ENCODE measurements at regions not wholly inside any gene's neighbourhood (a gene's known extent, or its start where the extent isn't known, plus 50 kb on each side); places are given as distances from the start of the nearest gene placed in this dataset.
"Not testable (repeated sequence)": the region's sequence is repeated elsewhere in the genome, so short reads cannot be mapped to it uniquely, and the experiment has no call there.

DNA sequence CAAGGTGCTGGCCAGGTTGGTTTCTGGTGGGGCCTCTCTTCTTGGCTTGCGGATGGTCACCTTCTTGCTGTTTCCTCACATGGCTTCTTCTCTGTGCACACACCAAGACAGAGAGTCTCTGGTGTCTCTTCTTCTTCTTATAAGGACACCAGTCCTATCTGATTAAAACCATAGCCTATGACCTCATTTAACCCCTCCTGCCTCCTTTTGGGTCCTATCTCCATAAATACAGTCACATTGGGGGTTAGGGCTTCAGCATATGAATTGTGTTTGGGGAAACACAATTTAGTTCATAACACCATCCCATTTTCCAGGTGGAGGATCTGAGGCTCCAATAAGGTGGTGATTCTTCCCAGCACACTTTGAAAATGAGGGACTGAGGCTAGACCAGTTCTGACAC, 80.4 kb downstream of the SPRY4 start:
- Histone ChIP-seq H3K9me3 (ENCODE audit: insufficient read depth, low read length) (no peaks in the 10 kb centered on the region), H2AFZ (ENCODE audit: low read depth, low read length) (no peak overlapping the region), H3K27me3 (ENCODE audit: low read depth, low read length) (no peaks in the 10 kb centered on the region), H3K36me3 (replicated peaks; ENCODE audit: low read depth, low read length) (no peaks in the 10 kb centered on the region), H3K4me2 (ENCODE audit: low read length) (no peak overlapping the region), H3K79me2 (ENCODE audit: low read length) (no peaks in the 10 kb centered on the region), H3K4me3 (ENCODE audit: low read length) (no peak overlapping the region), H3K27ac (ENCODE audit: low read length) (no peak overlapping the region), H3K9ac (ENCODE audit: low read length) (no peak overlapping the region), H4K20me1 (ENCODE audit: insufficient read depth, low read length) (no peaks in the 10 kb centered on the region), H3K4me1 (ENCODE audit: low read length) (no peaks in the 10 kb centered on the region)
- no peak for TF ChIP-seq EZH2phosphoT487 (IDR thresholded peaks at IDR 0.05; ENCODE audit: low read depth)
- TF ChIP-seq, protein P1, sequence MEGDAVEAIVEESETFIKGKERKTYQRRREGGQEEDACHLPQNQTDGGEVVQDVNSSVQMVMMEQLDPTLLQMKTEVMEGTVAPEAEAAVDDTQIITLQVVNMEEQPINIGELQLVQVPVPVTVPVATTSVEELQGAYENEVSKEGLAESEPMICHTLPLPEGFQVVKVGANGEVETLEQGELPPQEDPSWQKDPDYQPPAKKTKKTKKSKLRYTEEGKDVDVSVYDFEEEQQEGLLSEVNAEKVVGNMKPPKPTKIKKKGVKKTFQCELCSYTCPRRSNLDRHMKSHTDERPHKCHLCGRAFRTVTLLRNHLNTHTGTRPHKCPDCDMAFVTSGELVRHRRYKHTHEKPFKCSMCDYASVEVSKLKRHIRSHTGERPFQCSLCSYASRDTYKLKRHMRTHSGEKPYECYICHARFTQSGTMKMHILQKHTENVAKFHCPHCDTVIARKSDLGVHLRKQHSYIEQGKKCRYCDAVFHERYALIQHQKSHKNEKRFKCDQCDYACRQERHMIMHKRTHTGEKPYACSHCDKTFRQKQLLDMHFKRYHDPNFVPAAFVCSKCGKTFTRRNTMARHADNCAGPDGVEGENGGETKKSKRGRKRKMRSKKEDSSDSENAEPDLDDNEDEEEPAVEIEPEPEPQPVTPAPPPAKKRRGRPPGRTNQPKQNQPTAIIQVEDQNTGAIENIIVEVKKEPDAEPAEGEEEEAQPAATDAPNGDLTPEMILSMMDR (IDR thresholded peaks at IDR 0.05; ENCODE audit: low read depth, low read length), result no peak

DNA sequence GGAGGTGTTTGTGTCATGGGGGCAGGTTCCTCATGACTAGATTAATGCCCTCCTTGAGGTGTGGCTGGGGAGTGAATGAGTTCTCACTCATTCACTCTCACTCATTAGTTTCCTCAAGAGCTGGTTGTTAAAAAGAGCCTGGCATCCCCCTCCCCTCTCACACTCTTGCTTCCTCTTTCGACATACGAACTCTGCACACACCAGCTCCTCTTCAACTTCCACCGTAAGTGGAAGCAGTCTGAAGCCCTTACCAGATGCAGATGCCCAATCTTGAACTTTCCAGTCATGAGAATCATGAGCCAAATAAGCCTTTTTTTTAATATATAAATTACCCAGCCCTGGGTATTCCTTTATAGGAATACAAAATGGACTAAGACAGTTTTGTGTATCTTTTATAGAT, 82.5 kb downstream of the SPRY4 start:
- no peaks in the 10 kb centered on the region for H3K4me1 ChIP-seq (ENCODE audit: low read length)
- no peaks in the 10 kb centered on the region for H3K79me2 ChIP-seq (ENCODE audit: low read length)
- H3K4me3 ChIP-seq (ENCODE audit: low read length), result no peak overlapping the region
- no peaks in the 10 kb centered on the region for H3K9me3 ChIP-seq (ENCODE audit: insufficient read depth, low read length)
- no peak overlapping the region for H3K4me2 ChIP-seq (ENCODE audit: low read length)
- no peaks in the 10 kb centered on the region for H4K20me1 ChIP-seq (ENCODE audit: insufficient read depth, low read length)
- H3K27me3 ChIP-seq (ENCODE audit: low read depth, low read length), result no peaks in the 10 kb centered on the region
- H2AFZ ChIP-seq (ENCODE audit: low read depth, low read length), result no peak overlapping the region
- no peak overlapping the region for H3K27ac ChIP-seq (ENCODE audit: low read length)
- no peak overlapping the region for H3K9ac ChIP-seq (ENCODE audit: low read length)
- no peaks in the 10 kb centered on the region for H3K36me3 ChIP-seq (replicated peaks; ENCODE audit: low read depth, low read length)
- TF ChIP-seq, protein P1 (IDR thresholded peaks at IDR 0.05; ENCODE audit: low read depth, low read length), result no peak
- TF ChIP-seq EZH2phosphoT487 (IDR thresholded peaks at IDR 0.05; ENCODE audit: low read depth), result no peak

DNA sequence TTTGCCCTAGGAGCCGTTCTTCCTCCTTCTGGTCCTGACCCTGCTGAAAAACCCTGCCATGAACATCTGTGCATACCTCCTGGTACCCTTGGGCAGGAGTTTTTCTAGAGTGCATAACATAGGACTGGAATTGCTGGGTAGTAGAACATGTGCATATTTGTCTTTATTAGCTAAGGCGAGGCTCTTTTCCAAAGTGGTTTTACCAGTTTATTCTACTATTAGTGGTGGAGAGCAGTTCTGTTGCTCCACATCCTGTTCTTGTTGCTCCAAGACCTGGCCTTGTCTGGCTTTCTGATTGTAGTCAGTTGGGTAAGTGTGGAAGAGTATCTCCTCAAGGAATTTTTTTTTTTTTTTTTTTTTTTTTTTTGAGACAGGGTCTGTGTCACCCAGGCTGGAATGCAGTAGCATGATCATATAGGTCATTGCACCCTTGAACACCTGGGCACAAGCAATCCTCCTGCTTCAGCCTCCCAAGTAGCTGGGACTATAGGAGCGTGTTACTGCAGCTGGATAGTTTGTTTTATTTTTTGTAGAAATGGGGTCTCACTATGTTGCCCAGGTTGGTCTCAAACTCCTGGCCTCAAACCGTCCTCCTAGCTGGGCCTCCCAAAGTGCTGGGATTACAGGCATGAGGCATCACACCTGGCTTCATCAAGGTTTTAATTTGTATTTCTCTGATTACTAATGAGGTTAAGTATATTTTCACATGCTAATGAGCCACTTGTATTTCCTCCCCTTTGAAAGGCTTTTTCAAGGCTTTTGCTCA, 85.2 kb downstream of the SPRY4 start:
- no peak overlapping the region for H3K4me3 ChIP-seq (ENCODE audit: low read length)
- H3K36me3 ChIP-seq (replicated peaks; ENCODE audit: low read depth, low read length), result no peaks in the 10 kb centered on the region
- no peak for TF ChIP-seq EZH2phosphoT487 (IDR thresholded peaks at IDR 0.05; ENCODE audit: low read depth)
- TF ChIP-seq, protein P1 (IDR thresholded peaks at IDR 0.05; ENCODE audit: low read depth, low read length), result no peak
- H2AFZ ChIP-seq (ENCODE audit: low read depth, low read length), result no peak overlapping the region
- H3K9me3 ChIP-seq (ENCODE audit: insufficient read depth, low read length), result no peaks in the 10 kb centered on the region
- no peak overlapping the region for H3K9ac ChIP-seq (ENCODE audit: low read length)
- no peaks in the 10 kb centered on the region for H3K4me1 ChIP-seq (ENCODE audit: low read length)
- no peak overlapping the region for H3K27ac ChIP-seq (ENCODE audit: low read length)
- no peaks in the 10 kb centered on the region for H4K20me1 ChIP-seq (ENCODE audit: insufficient read depth, low read length)
- H3K79me2 ChIP-seq (ENCODE audit: low read length), result no peaks in the 10 kb centered on the region
- no peak overlapping the region for H3K4me2 ChIP-seq (ENCODE audit: low read length)
- H3K27me3 ChIP-seq (ENCODE audit: low read depth, low read length), result no peaks in the 10 kb centered on the region

DNA sequence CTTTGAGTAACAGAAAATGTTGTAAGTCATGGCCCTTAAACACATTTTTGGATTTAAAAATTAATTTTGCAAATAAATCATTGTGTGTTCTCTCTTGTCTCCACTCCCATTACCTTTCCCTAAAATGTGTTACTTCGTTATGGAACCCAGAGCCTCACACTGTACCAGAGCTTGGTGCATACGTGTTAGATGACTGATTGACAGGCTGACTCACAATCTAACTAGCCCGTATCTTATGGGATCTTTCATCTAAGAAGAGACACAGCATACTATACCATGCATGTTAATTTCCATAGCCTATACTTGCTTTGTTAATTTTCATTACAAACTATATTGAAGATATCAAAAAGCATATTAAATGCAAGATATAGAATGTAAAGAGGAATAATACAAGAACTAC, 87.1 kb downstream of the SPRY4 start:
- H2AFZ ChIP-seq (ENCODE audit: low read depth, low read length), result no peak overlapping the region
- TF ChIP-seq EZH2phosphoT487 (IDR thresholded peaks at IDR 0.05; ENCODE audit: low read depth), result no peak
- TF ChIP-seq, protein P1 (IDR thresholded peaks at IDR 0.05; ENCODE audit: low read depth, low read length), result no peak
- H3K9ac ChIP-seq (ENCODE audit: low read length), result no peak overlapping the region
- H3K4me3 ChIP-seq (ENCODE audit: low read length), result no peak overlapping the region
- H3K4me1 ChIP-seq (ENCODE audit: low read length), result no peaks in the 10 kb centered on the region
- H3K79me2 ChIP-seq (ENCODE audit: low read length), result no peaks in the 10 kb centered on the region
- H4K20me1 ChIP-seq (ENCODE audit: insufficient read depth, low read length), result no peaks in the 10 kb centered on the region
- no peak overlapping the region for H3K27ac ChIP-seq (ENCODE audit: low read length)
- H3K4me2 ChIP-seq (ENCODE audit: low read length), result no peak overlapping the region
- H3K36me3 ChIP-seq (replicated peaks; ENCODE audit: low read depth, low read length), result no peaks in the 10 kb centered on the region
- no peaks in the 10 kb centered on the region for H3K9me3 ChIP-seq (ENCODE audit: insufficient read depth, low read length)
- no peaks in the 10 kb centered on the region for H3K27me3 ChIP-seq (ENCODE audit: low read depth, low read length)

DNA sequence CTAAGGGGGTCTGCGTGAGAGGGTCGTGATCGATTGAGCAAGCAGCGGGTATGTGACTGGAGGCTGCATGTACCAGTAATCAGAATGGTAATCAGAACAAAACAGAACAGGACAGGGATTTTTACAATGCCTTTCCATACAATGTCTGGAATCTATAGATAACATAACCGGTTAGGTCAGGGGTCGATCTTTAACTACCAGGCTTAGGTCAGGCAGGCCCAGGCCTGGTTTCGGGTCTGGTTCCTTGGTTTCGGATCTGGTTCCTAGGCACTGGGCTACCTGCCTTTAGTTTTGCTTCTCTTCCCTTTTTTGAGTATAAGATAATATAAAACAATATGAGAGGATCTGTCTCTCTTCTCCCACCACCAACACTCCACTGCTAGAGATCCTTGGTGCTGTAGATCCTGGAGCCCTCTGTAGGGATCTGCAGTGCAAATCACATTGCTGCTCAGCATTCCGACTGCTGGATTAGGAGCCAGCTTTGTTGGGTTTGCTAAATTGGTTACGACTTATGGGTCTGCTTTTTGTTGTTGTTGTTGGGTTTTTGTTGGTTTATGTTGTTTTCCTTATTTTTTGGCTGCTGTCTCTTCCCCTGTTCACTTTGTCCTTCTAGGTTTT, 88.0 kb downstream of the SPRY4 start:
- not testable (repeated sequence) for H3K36me3 ChIP-seq (replicated peaks; ENCODE audit: low read depth, low read length); H2AFZ ChIP-seq (ENCODE audit: low read depth, low read length); H3K79me2 ChIP-seq (ENCODE audit: low read length); H3K4me1 ChIP-seq (ENCODE audit: low read length); H3K27me3 ChIP-seq (ENCODE audit: low read depth, low read length); H3K27ac ChIP-seq (ENCODE audit: low read length); H3K4me3 ChIP-seq (ENCODE audit: low read length); H4K20me1 ChIP-seq (ENCODE audit: insufficient read depth, low read length); H3K9ac ChIP-seq (ENCODE audit: low read length); H3K4me2 ChIP-seq (ENCODE audit: low read length); H3K9me3 ChIP-seq (ENCODE audit: insufficient read depth, low read length)

Data from OCI-LY3 (cell line).